ENCODE measurements at regions not wholly inside any gene's neighbourhood (a gene's known extent, or its start where the extent isn't known, plus 50 kb on each side); places are given as distances from the start of the nearest gene placed in this dataset.

GRCh38 chrX:94633237-94633636 is 959.2 kb downstream of the FAM133A start:
- H3K4me1 ChIP-seq, result no peaks in the 10 kb centered on the region
- no peaks in the 10 kb centered on the region for H3K36me3 ChIP-seq (ENCODE audit: low read depth, missing control alignments)
- H3K27ac ChIP-seq, result no peak overlapping the region
- H3K9me3 ChIP-seq, result no peaks in the 10 kb centered on the region
- intact Hi-C loops (cut with DNase I; ENCODE audit: low total_unique reads), result no loop called here
- no peaks in the 10 kb centered on the region for H3K27me3 ChIP-seq
- no peak for DNase-seq
- no peak overlapping the region for H3K4me3 ChIP-seq
- TF ChIP-seq CTCF (IDR thresholded peaks at IDR 0.05), result no peak
- no peak for TF ChIP-seq POLR2A (IDR thresholded peaks at IDR 0.05)

- Histone ChIP-seq H3K4me3 (no peak overlapping the region), H3K36me3 (ENCODE audit: low read depth, missing control alignments) (no peaks in the 10 kb centered on the region), H3K27me3 (no peaks in the 10 kb centered on the region), H3K27ac (no peak overlapping the region), H3K4me1 (no peaks in the 10 kb centered on the region), H3K9me3 (no peaks in the 10 kb centered on the region)
- 76 to 85% methylated on average over 3 of the region's 3 CpGs for WGBS, 2 donors
- TF ChIP-seq POLR2A (IDR thresholded peaks at IDR 0.05) (no peak), CTCF (IDR thresholded peaks at IDR 0.05) (no peak)
- intact Hi-C loops (cut with DNase I; ENCODE audit: low total_unique reads), result no loop called here
- DNase-seq, result no peak
These were observed 961.0 kb downstream of the FAM133A start for GRCh38 chrX:94635003-94635402.

GRCh38 chrX:94645726-94646125 is 971.7 kb downstream of the FAM133A start:
- Histone ChIP-seq H3K4me3 (no peak overlapping the region), H3K4me1 (no peaks in the 10 kb centered on the region), H3K36me3 (ENCODE audit: low read depth, missing control alignments) (no peaks in the 10 kb centered on the region), H3K9me3 (no peaks in the 10 kb centered on the region), H3K27me3 (no peaks in the 10 kb centered on the region), H3K27ac (no peak overlapping the region)
- intact Hi-C loops (cut with DNase I; ENCODE audit: low total_unique reads), result no loop called here
- TF ChIP-seq CTCF (IDR thresholded peaks at IDR 0.05), result no peak
- TF ChIP-seq POLR2A (IDR thresholded peaks at IDR 0.05), result no peak
- no peak for DNase-seq
- 58 to 64% methylated on average over 2 of the region's 2 CpGs for WGBS, 2 donors

GRCh38 chrX:94655180-94655579 is 981.2 kb downstream of the FAM133A start:
- no peaks in the 10 kb centered on the region for H3K27me3 ChIP-seq
- no peaks in the 10 kb centered on the region for H3K4me1 ChIP-seq
- no peak for DNase-seq
- no peaks in the 10 kb centered on the region for H3K36me3 ChIP-seq (ENCODE audit: low read depth, missing control alignments)
- TF ChIP-seq POLR2A (IDR thresholded peaks at IDR 0.05) (no peak), CTCF (IDR thresholded peaks at IDR 0.05) (no peak)
- WGBS, 2 donors, result 40 to 43% methylated on average over 1 of the region's 1 CpG
- H3K27ac ChIP-seq, result no peak overlapping the region
- H3K4me3 ChIP-seq, result no peak overlapping the region
- no peaks in the 10 kb centered on the region for H3K9me3 ChIP-seq
- intact Hi-C loops (cut with DNase I; ENCODE audit: low total_unique reads), result no loop called here

GRCh38 chrX:94662689-94663088 is 988.7 kb downstream of the FAM133A start:
- no peak for TF ChIP-seq POLR2A (IDR thresholded peaks at IDR 0.05)
- TF ChIP-seq CTCF (IDR thresholded peaks at IDR 0.05), result no peak
- H3K4me3 ChIP-seq, result no peak overlapping the region
- intact Hi-C loops (cut with DNase I; ENCODE audit: low total_unique reads), result no loop called here
- H3K4me1 ChIP-seq, result no peaks in the 10 kb centered on the region
- H3K36me3 ChIP-seq (ENCODE audit: low read depth, missing control alignments), result no peaks in the 10 kb centered on the region
- no peak for DNase-seq
- no peak overlapping the region for H3K27ac ChIP-seq
- no peaks in the 10 kb centered on the region for H3K27me3 ChIP-seq
- H3K9me3 ChIP-seq, result no peaks in the 10 kb centered on the region
